Stomach (tissue), 8 donors: ENCODE measurements at regions not wholly inside any gene's neighbourhood (a gene's known extent, or its start where the extent isn't known, plus 50 kb on each side); places are given as distances from the start of the nearest gene placed in this dataset.

Experiments
- DNase-seq, 2 donors: peaks; one replicate each; pipeline versions ENCODE4 v3.0.0 to v3.0.0-alpha.2; 2013 to 2019
- H3K27ac ChIP-seq, 5 donors: fragments of 200-600 bp in 4 of 5; sonication (generic) in 4 of 5; one replicate each; pipeline ENCODE4 v1.5.1; 2013 to 2019; ENCODE audit warnings: mild to moderate bottlenecking in 1 of 5, moderate library complexity in 1 of 5
- H3K27me3 ChIP-seq, 3 donors: fragments of 200-600 bp; sonication (generic); one replicate each; pipeline ENCODE4 v1.5.1; 2017 to 2019; ENCODE audit warnings: mixed run types in 1 of 3
- H3K36me3 ChIP-seq, 4 donors: fragments of 200-600 bp; sonication (generic); 1 replicate in 3 of 4; 2 replicates in 1 of 4; pipeline ENCODE4 v1.5.1; 2016 to 2019
- H3K4me1 ChIP-seq, 4 donors: fragments of 200-600 bp; sonication (generic); one replicate each; pipeline ENCODE4 v1.5.1; 2016 to 2019
- H3K4me3 ChIP-seq, 4 donors: fragments of 200-600 bp; sonication (generic) in 3 of 4; one replicate each; pipeline ENCODE4 v1.5.1; 2016 to 2019; ENCODE audit warnings: mild to moderate bottlenecking in 1 of 4
- H3K9me3 ChIP-seq, 4 donors: fragments of 200-600 bp; sonication (generic); one replicate each; pipeline ENCODE4 v1.5.1; 2016 to 2019
- EP300 ChIP-seq: sonication (generic); formaldehyde crosslinking; IDR thresholded peaks from one replicate; pipeline ENCODE4 v1.6.1; 2017; ENCODE audit warnings: antibody characterized with exemption
- POLR2A ChIP-seq, 4 donors: fragments of 450-650 bp; IDR thresholded peaks; one replicate each; pipeline ENCODE4 v1.6.1; 2016; ENCODE audit warnings: antibody characterized with exemption in 4 of 4, control low read depth in 2 of 4, mild to moderate bottlenecking in 1 of 4, moderate library complexity in 1 of 4
- POLR2AphosphoS5 ChIP-seq, 3 donors: sonication (generic); formaldehyde crosslinking; IDR thresholded peaks; one replicate each; pipeline ENCODE4 v1.6.1; 2016; ENCODE audit warnings: antibody characterized with exemption in 3 of 3
- WGBS, 5 donors: extraction: QIAGEN DNeasy Blood & Tissue Kit in 3 of 5; methylation state at CpG; one replicate each; pipeline versions ENCODE4 v1.1.5 to v1.1.7; 2013 to 2018; 5-methylcytosine and 5-hydroxymethylcytosine counted together
- intact Hi-C: fragments of 100-400 bp; cut with DNase I; formaldehyde crosslinking; loops from one replicate; pipeline ENCODE4 v1.15.1; 2023; ENCODE audit warnings: low total_unique reads
- TF ChIP-seq, protein P1 (sequence below), 7 experiments: fragments of 450-650 bp in 4 of 7; fragments of 200-600 bp in 3 of 7; sonication (generic) in 3 of 7; IDR thresholded peaks; one replicate each; pipeline ENCODE4 v1.5.1; 2016 to 2019; ENCODE audit warnings: antibody characterized with exemption in 7 of 7, control low read depth in 2 of 7, mild to moderate bottlenecking in 1 of 7
- donor health status: healthy with polysubstance abuse.
- donor health status: Bipolar disorder and iron deficiency.
- donor health status: healthy.

DNA sequence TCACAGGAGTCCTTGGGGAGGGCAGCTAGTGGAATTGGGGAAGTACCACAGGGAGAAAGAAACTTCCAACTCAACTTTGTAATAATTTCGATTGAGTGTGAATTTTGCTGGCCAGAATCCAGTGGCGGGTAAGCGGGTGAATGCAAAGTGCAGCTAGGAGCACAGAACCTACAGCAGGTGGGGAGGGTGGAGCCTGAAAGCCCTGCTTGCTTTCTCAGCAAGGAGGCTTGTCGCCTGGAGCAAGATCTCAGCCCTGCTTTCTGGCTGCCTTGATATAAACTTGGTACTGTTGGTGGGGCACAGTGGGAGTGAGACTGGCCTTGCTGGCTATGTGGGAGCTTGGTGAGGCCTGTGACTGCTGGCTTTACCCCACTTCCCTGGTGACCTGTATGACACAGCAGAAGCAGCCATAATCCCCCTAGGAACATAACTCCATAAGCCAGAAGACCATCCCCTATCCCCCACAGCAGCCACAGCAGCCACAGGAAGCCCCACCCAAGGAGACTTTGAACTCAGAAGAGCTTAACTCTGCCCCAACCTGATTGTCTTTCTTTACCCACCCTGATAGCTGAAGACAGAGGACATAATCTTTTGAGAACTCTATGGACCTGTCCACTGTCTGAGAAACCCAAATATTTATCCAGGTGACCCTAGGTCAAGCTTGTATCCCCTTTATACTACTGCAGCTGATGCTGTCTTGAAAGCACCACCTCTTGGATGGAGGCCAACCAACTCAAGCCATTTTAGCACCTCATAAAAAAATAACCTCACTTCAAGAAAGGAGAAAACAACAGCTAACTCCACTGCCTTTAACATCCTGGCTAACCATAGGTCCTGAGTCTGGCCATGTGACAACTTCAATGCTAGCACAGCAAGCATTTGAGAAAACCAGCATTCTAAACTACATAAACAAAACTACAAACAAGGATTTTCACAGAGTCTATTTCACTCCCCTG is 87.2 kb upstream of the PDE5A start:
- 67 to 83% (median 74%) methylated on average over 4 of the region's 4 CpGs for WGBS, 5 donors
- no peaks in the 10 kb centered on the region for H3K4me1 ChIP-seq
- no peak for TF ChIP-seq POLR2AphosphoS5 (IDR thresholded peaks at IDR 0.05)
- H3K36me3 ChIP-seq: no peaks in the 10 kb centered on the region
- H3K27ac ChIP-seq: no peak overlapping the region
- H3K27me3 ChIP-seq: no peaks in the 10 kb centered on the region
- H3K4me3 ChIP-seq: no peak overlapping the region
- peaks cover 7 to 38% (median 17%) of the 10 kb centered on the region in 4 donors for H3K9me3 ChIP-seq
- DNase-seq: no peak
- intact Hi-C loops: no loop called here

DNA sequence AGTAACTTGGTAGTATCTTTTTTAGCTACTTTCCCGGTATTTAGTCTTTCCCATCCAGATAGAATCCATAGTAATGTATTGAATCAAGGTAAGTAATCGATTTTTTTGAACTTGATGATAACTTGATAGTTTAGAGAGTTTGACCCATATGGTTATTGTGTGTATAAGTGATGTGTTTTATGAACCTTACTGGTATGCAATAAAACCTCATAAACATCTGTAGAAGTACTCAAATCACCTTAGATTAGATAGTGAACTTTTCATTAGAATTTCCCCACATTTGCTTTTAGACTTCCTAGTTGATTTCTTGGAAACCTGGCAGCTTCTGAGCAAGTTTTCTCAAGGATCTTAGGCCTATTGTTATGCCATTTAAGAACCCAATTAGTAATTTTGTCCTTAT is 80.8 kb upstream of the PDE5A start:
- no peaks in the 10 kb centered on the region for H3K4me1 ChIP-seq
- intact Hi-C loops: no loop called here
- peaks cover 0 to 8% (median 0%) of the 10 kb centered on the region in 4 donors for H3K9me3 ChIP-seq
- TF ChIP-seq, protein P1, sequence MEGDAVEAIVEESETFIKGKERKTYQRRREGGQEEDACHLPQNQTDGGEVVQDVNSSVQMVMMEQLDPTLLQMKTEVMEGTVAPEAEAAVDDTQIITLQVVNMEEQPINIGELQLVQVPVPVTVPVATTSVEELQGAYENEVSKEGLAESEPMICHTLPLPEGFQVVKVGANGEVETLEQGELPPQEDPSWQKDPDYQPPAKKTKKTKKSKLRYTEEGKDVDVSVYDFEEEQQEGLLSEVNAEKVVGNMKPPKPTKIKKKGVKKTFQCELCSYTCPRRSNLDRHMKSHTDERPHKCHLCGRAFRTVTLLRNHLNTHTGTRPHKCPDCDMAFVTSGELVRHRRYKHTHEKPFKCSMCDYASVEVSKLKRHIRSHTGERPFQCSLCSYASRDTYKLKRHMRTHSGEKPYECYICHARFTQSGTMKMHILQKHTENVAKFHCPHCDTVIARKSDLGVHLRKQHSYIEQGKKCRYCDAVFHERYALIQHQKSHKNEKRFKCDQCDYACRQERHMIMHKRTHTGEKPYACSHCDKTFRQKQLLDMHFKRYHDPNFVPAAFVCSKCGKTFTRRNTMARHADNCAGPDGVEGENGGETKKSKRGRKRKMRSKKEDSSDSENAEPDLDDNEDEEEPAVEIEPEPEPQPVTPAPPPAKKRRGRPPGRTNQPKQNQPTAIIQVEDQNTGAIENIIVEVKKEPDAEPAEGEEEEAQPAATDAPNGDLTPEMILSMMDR (IDR thresholded peaks at IDR 0.05): no peak
- TF ChIP-seq POLR2A (IDR thresholded peaks at IDR 0.05) (no peak), POLR2AphosphoS5 (IDR thresholded peaks at IDR 0.05) (no peak), EP300 (no peak)
- no peak for DNase-seq
- no peaks in the 10 kb centered on the region for H3K36me3 ChIP-seq
- WGBS, 5 donors: 70 to 83% (median 74%) methylated on average over 2 of the region's 2 CpGs
- no peak overlapping the region for H3K27ac ChIP-seq
- no peaks in the 10 kb centered on the region for H3K27me3 ChIP-seq
- H3K4me3 ChIP-seq: no peak overlapping the region

DNA sequence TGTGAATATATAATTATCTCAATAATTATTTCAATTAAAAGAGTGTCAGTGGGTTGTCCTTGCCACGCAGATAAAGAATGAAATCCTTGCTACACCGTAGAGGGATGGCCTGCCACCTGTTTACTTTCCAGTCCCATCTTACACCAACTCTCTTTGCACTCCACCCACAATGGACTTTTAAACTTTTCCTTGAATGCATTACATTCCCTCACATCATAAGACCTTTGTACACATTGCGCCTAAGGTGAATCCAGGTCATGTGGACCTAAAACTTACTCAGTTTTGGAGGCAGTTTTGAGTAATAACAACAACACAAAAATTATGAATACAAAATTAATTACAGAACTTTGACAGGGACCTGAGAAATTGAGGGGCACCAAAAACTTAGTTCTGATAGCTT is 78.7 kb upstream of the PDE5A start:
- peak in 1 of 2 donors; percentile 8 for DNase-seq
- H3K27ac ChIP-seq: no peak overlapping the region
- intact Hi-C loops: no loop called here
- no peak overlapping the region for H3K4me3 ChIP-seq
- H3K36me3 ChIP-seq: no peaks in the 10 kb centered on the region
- H3K27me3 ChIP-seq: no peaks in the 10 kb centered on the region
- TF ChIP-seq, protein P1 (IDR thresholded peaks at IDR 0.05): no peak
- TF ChIP-seq POLR2AphosphoS5 (IDR thresholded peaks at IDR 0.05): no peak
- TF ChIP-seq POLR2A (IDR thresholded peaks at IDR 0.05): no peak
- TF ChIP-seq EP300: no peak
- peaks cover 0 to 7% (median 0%) of the 10 kb centered on the region in 4 donors for H3K9me3 ChIP-seq
- WGBS, 5 donors: 76 to 94% (median 89%) methylated on average over 3 of the region's 3 CpGs
- no peaks in the 10 kb centered on the region for H3K4me1 ChIP-seq

DNA sequence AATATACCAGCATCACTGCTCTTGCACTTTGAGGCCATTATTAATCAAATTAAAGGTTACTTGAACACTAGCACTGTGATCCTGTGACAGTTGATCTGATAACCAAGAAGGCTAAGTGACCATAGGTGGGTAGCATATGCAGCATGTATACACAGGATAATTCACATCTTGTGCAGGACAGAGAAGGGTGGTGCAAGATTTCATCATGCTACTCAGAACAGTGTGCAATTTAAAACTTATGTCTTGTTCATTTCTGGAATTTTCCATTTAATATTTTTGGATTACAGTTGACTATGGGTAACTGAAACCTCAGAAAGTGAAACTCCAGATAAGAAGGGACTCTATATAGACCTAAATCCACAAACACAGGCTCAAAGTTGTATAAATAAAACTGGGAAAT is 78.2 kb upstream of the PDE5A start:
- no peak for TF ChIP-seq EP300
- TF ChIP-seq, protein P1 (IDR thresholded peaks at IDR 0.05): no peak
- no peak for TF ChIP-seq POLR2A (IDR thresholded peaks at IDR 0.05)
- TF ChIP-seq POLR2AphosphoS5 (IDR thresholded peaks at IDR 0.05): no peak

DNA sequence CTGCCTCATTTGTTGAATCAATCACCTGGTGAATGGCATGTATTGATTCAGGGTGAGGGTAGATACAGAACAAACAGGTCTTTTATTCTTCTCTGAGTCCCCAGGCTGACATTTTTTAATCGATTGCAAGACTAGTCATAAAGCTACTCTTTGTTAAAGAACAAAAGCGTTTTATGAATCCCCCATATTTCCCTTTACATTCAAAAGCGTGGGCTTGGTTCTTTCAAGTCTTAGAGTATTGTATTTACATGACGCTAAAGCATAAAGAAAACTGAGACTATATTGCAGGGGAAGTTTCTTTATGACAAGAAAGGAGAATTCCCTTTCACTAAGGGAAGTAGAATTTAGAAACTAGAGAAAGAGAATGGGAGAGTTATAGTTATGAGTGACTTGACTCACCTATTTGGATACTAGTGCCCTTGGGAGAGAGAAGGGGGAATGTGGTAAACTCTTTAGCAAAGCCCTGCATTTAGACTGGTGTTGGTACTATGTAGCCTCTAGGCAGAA is 69.3 kb upstream of the PDE5A start:
- DNase-seq: peak in 1 of 2 donors; percentile 22
- Histone ChIP-seq H3K36me3 (no peaks in the 10 kb centered on the region), H3K4me1 (no peaks in the 10 kb centered on the region), H3K9me3 (no peaks in the 10 kb centered on the region), H3K4me3 (no peak overlapping the region), H3K27me3 (no peaks in the 10 kb centered on the region), H3K27ac (no peak overlapping the region)
- WGBS, 5 donors: 45 to 64% (median 47%) methylated on average over 4 of the region's 4 CpGs
- intact Hi-C loops: no loop called here
- TF ChIP-seq, protein P1 (IDR thresholded peaks at IDR 0.05): no peak
- TF ChIP-seq EP300: no peak
- no peak for TF ChIP-seq POLR2A (IDR thresholded peaks at IDR 0.05)
- TF ChIP-seq POLR2AphosphoS5 (IDR thresholded peaks at IDR 0.05): no peak

More for the DNA sequence above, 78.2 kb upstream of the PDE5A start:
- Histone ChIP-seq H3K9me3 (peaks cover 0 to 2% (median 0%) of the 10 kb centered on the region in 4 donors), H3K4me1 (no peaks in the 10 kb centered on the region), H3K4me3 (no peak overlapping the region), H3K27me3 (no peaks in the 10 kb centered on the region), H3K27ac (no peak overlapping the region), H3K36me3 (no peaks in the 10 kb centered on the region)
- intact Hi-C loops: no loop called here
- DNase-seq: no peak
